ENCODE measurements at regions not wholly inside any gene's neighbourhood (a gene's known extent, or its start where the extent isn't known, plus 50 kb on each side); places are given as distances from the start of the nearest gene placed in this dataset.

DNA sequence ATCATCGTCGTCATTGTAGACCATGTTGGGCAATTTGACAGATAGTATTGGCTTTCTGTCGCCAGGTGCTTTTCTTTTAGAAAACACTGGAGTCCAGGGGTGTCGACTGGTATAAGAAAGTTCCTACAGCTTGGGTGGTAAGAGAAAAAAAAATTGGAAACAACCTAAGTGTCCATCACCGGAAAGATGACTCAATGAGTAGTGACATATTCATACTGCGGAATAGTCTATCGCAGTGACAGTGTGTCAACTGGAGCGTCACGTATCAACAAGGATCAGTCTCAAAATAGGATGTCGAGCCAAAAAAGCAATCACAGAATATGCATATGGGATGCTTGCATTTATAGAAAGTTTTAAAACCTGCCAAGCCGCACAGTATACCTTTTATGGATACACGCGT, 157.6 kb downstream of the MN1 start:
- H3K4me3 ChIP-seq = no peak overlapping the region
- H3K27me3 ChIP-seq (ENCODE audit: control insufficient read depth in 3 of 3, insufficient read depth in 3 of 3, low read length in 2 of 3) = no peaks in the 10 kb centered on the region
- no peaks in the 10 kb centered on the region for H3K9me3 ChIP-seq (ENCODE audit: control insufficient read depth in 4 of 4, insufficient read depth in 3 of 4, low read length in 3 of 4)
- ATAC-seq (ENCODE audit: insufficient read depth, low FRiP score) (no peak), DNase-seq (no peak)
- no peaks in the 10 kb centered on the region for H3K36me3 ChIP-seq (ENCODE audit: control insufficient read depth in 4 of 4, insufficient read depth in 4 of 4, low read length in 4 of 4)
- TF ChIP-seq, protein P1, sequence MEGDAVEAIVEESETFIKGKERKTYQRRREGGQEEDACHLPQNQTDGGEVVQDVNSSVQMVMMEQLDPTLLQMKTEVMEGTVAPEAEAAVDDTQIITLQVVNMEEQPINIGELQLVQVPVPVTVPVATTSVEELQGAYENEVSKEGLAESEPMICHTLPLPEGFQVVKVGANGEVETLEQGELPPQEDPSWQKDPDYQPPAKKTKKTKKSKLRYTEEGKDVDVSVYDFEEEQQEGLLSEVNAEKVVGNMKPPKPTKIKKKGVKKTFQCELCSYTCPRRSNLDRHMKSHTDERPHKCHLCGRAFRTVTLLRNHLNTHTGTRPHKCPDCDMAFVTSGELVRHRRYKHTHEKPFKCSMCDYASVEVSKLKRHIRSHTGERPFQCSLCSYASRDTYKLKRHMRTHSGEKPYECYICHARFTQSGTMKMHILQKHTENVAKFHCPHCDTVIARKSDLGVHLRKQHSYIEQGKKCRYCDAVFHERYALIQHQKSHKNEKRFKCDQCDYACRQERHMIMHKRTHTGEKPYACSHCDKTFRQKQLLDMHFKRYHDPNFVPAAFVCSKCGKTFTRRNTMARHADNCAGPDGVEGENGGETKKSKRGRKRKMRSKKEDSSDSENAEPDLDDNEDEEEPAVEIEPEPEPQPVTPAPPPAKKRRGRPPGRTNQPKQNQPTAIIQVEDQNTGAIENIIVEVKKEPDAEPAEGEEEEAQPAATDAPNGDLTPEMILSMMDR (IDR thresholded peaks at IDR 0.05; ENCODE audit: control extremely low read depth, extremely low read depth) = no peak
- H3K4me1 ChIP-seq (ENCODE audit: control insufficient read depth in 5 of 5, insufficient read depth in 5 of 5, low read length in 5 of 5) = peaks cover 0 to 13% (median 0%) of the 10 kb centered on the region in 5 donors
- no peak overlapping the region for H3K9ac ChIP-seq (ENCODE audit: insufficient read depth in 1 of 2, low read length in 2 of 2)
- 95 to 97% methylated on average over 13 of the region's 13 CpGs for WGBS, 2 donors
- no peak overlapping the region for H3K27ac ChIP-seq (ENCODE audit: low read depth in 1 of 2, low read length in 1 of 2)

DNA sequence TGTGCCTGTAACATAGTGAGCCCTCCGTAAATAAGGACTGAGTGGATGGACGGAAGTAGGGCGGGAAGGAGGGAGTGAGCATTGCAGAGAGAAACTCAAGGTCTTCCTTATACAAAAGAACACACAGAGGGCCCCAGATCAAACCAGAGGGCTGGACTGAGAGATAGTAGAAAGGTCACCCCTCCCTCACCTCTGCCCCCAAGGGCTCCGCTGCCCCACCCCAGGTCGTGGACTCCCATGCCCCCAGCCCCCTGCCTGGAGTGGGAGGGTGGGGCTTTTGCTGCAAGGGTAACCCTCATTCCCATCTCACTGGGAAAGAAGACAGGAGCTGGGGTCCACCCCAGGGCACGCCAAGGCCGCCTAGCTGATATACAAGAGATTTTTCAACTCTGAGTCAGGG, 157.0 kb downstream of the MN1 start:
- no peak overlapping the region for H3K27ac ChIP-seq (ENCODE audit: low read depth in 1 of 2, low read length in 1 of 2)
- H3K27me3 ChIP-seq (ENCODE audit: control insufficient read depth in 3 of 3, insufficient read depth in 3 of 3, low read length in 2 of 3) = peaks cover 0 to 4% (median 0%) of the 10 kb centered on the region in 3 donors
- WGBS, 2 donors = 87 to 88% methylated on average over 7 of the region's 7 CpGs
- peaks cover 0 to 7% (median 0%) of the 10 kb centered on the region in 5 donors for H3K4me1 ChIP-seq (ENCODE audit: control insufficient read depth in 5 of 5, insufficient read depth in 5 of 5, low read length in 5 of 5)
- H3K36me3 ChIP-seq (ENCODE audit: control insufficient read depth in 4 of 4, insufficient read depth in 4 of 4, low read length in 4 of 4) = no peaks in the 10 kb centered on the region
- ATAC-seq (ENCODE audit: insufficient read depth, low FRiP score) (no peak), DNase-seq (no peak)
- TF ChIP-seq, protein P1 (IDR thresholded peaks at IDR 0.05; ENCODE audit: control extremely low read depth, extremely low read depth) = no peak
- no peak overlapping the region for H3K4me3 ChIP-seq
- H3K9ac ChIP-seq (ENCODE audit: insufficient read depth in 1 of 2, low read length in 2 of 2) = no peak overlapping the region
- no peaks in the 10 kb centered on the region for H3K9me3 ChIP-seq (ENCODE audit: control insufficient read depth in 4 of 4, insufficient read depth in 3 of 4, low read length in 3 of 4)

DNA sequence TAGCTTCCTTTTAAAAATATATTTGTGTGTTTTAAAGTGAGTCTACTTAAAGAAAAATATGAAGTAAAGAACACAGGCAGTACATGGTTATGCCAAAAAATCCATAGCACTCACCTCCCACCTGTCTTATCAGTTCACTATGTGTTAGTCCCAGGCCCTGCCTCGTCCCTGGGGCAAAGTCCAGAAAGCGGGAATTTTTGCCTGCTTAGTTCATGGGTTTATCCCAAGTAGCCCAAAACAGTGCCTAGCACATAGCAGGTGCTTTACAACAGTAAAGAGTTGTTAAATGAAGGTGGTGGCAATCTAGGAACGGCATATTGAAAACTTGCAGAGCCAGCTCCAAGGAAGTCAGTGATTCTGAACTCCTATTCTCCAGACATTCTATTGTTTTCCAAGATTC, 154.0 kb downstream of the MN1 start:
- no peaks in the 10 kb centered on the region for H3K9me3 ChIP-seq (ENCODE audit: control insufficient read depth in 4 of 4, insufficient read depth in 3 of 4, low read length in 3 of 4)
- no peak overlapping the region for H3K9ac ChIP-seq (ENCODE audit: insufficient read depth in 1 of 2, low read length in 2 of 2)
- TF ChIP-seq, protein P1 (IDR thresholded peaks at IDR 0.05; ENCODE audit: control extremely low read depth, extremely low read depth) = no peak
- H3K27me3 ChIP-seq (ENCODE audit: control insufficient read depth in 3 of 3, insufficient read depth in 3 of 3, low read length in 2 of 3) = peaks cover 0 to 4% (median 0%) of the 10 kb centered on the region in 3 donors
- 88 to 97% methylated on average over 3 of the region's 3 CpGs for WGBS, 2 donors
- no peaks in the 10 kb centered on the region for H3K36me3 ChIP-seq (ENCODE audit: control insufficient read depth in 4 of 4, insufficient read depth in 4 of 4, low read length in 4 of 4)
- peaks cover 0 to 5% (median 0%) of the 10 kb centered on the region in 5 donors for H3K4me1 ChIP-seq (ENCODE audit: control insufficient read depth in 5 of 5, insufficient read depth in 5 of 5, low read length in 5 of 5)
- DNase-seq (no peak), ATAC-seq (ENCODE audit: insufficient read depth, low FRiP score) (no peak)
- H3K4me3 ChIP-seq = no peak overlapping the region
- no peak overlapping the region for H3K27ac ChIP-seq (ENCODE audit: low read depth in 1 of 2, low read length in 1 of 2)

DNA sequence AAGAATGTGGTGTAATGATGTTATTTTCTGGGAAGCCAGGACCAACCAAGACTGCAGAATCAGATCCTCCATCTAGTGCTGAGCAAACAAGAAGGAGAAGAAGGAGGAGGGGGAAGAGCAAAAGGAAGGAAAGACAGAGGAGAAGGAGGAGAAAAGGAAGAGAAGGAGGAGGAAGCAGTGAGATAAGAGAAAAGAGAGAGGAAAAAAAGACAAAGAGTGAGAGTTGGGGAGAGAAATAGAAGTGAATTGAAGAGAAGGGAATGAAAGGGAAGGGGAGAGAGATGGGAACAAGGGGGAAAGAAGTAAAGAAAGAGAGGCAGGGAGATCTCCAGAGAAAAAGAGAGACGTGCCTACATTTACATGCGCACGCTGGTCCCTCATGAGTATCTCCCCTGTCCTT, 153.5 kb downstream of the MN1 start:
- H3K27me3 ChIP-seq (ENCODE audit: control insufficient read depth in 3 of 3, insufficient read depth in 3 of 3, low read length in 2 of 3) = peaks cover 0 to 4% (median 0%) of the 10 kb centered on the region in 3 donors
- TF ChIP-seq, protein P1 (IDR thresholded peaks at IDR 0.05; ENCODE audit: control extremely low read depth, extremely low read depth) = no peak
- DNase-seq = no peak
- H3K4me3 ChIP-seq = no peak overlapping the region
- H3K4me1 ChIP-seq (ENCODE audit: control insufficient read depth in 5 of 5, insufficient read depth in 5 of 5, low read length in 5 of 5) = peaks cover 0 to 5% (median 0%) of the 10 kb centered on the region in 5 donors
- H3K36me3 ChIP-seq (ENCODE audit: control insufficient read depth in 4 of 4, insufficient read depth in 4 of 4, low read length in 4 of 4) = no peaks in the 10 kb centered on the region
- no peak overlapping the region for H3K27ac ChIP-seq (ENCODE audit: low read depth in 1 of 2, low read length in 1 of 2)
- H3K9ac ChIP-seq (ENCODE audit: insufficient read depth in 1 of 2, low read length in 2 of 2) = no peak overlapping the region
- no peaks in the 10 kb centered on the region for H3K9me3 ChIP-seq (ENCODE audit: control insufficient read depth in 4 of 4, insufficient read depth in 3 of 4, low read length in 3 of 4)
- ATAC-seq (ENCODE audit: insufficient read depth, low FRiP score) = no peak
- WGBS, 2 donors = 93 to 94% methylated on average over 3 of the region's 3 CpGs

Data from lung (tissue), 11 donors.